HL-60 (cell line): ENCODE measurements at regions not wholly inside any gene's neighbourhood (a gene's known extent, or its start where the extent isn't known, plus 50 kb on each side); places are given as distances from the start of the nearest gene placed in this dataset.

Experiments used
- DNase-seq, 2 experiments: peaks; one replicate each; pipeline ENCODE4 v3.0.0-alpha.2; 2010 to 2020; ENCODE audit warnings: low read depth in 1 of 2, low spot score in 1 of 2
- H3K27ac ChIP-seq: fragments of 250-450 bp; sonication (Bioruptor Pico); replicated peaks from 2 replicates; pipeline ENCODE4 v1.5.1; 2020; ENCODE audit warnings: mild to moderate bottlenecking, moderate library complexity
- H3K27me3 ChIP-seq: fragments of 250-450 bp; sonication (Bioruptor Pico); 2 replicates; pipeline ENCODE4 v1.5.1; 2021; ENCODE audit warnings: mild to moderate bottlenecking, moderate library complexity; ENCODE audit not compliant: insufficient read depth, poor library complexity, severe bottlenecking
- H3K4me3 ChIP-seq: replicated peaks from 2 replicates; pipeline ENCODE4 v1.5.1; 2011; ENCODE audit warnings: mild to moderate bottlenecking, control low read depth, low read length; ENCODE audit not compliant: insufficient read depth
- GABPA ChIP-seq: IDR thresholded peaks from 2 replicates; pipeline ENCODE4 v1.6.1; 2012; ENCODE audit warnings: low read depth
- POLR2AphosphoS5 ChIP-seq: IDR thresholded peaks from 2 replicates; pipeline ENCODE4 v1.6.1; 2012; ENCODE audit warnings: low read depth
- SPI1 ChIP-seq: IDR thresholded peaks from 2 replicates; pipeline ENCODE4 v1.6.1; 2012; ENCODE audit warnings: low read depth, mild to moderate bottlenecking, borderline replicate concordance
- TF ChIP-seq, protein P1 (sequence below): IDR thresholded peaks from one replicate; pipeline ENCODE4 v1.5.1; 2011; ENCODE audit warnings: low read length, control low read depth, inconsistent platforms; ENCODE audit not compliant: insufficient read depth
- TF ChIP-seq, protein P2 (sequence below): IDR thresholded peaks from 2 replicates; pipeline ENCODE4 v1.6.1; 2012; ENCODE audit warnings: low read depth; ENCODE audit not compliant: insufficient replicate concordance

DNA sequence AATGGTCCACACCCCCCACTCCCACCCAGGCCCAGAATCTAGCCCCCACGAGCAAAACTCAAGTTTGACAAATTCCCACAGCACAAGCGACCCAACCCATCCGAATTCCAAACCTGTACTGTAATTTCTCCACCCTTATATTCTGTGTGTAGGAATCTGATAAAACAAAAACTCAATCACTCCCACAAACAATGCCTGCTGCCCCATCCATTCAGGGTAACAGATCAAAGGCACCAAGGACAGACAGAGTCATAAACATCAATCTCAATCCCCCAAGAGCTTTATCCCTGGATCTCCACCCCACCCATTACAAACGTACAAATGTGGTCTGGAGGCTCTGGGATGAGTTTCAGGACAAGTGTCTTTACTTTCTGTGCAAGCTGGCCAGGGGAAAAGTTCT lies 157.8 kb downstream of the AXIN2 start:
- no peak for DNase-seq
- no peak for TF ChIP-seq SPI1
- TF ChIP-seq POLR2AphosphoS5, result no peak
- TF ChIP-seq, protein P1, sequence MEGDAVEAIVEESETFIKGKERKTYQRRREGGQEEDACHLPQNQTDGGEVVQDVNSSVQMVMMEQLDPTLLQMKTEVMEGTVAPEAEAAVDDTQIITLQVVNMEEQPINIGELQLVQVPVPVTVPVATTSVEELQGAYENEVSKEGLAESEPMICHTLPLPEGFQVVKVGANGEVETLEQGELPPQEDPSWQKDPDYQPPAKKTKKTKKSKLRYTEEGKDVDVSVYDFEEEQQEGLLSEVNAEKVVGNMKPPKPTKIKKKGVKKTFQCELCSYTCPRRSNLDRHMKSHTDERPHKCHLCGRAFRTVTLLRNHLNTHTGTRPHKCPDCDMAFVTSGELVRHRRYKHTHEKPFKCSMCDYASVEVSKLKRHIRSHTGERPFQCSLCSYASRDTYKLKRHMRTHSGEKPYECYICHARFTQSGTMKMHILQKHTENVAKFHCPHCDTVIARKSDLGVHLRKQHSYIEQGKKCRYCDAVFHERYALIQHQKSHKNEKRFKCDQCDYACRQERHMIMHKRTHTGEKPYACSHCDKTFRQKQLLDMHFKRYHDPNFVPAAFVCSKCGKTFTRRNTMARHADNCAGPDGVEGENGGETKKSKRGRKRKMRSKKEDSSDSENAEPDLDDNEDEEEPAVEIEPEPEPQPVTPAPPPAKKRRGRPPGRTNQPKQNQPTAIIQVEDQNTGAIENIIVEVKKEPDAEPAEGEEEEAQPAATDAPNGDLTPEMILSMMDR, result no peak
- TF ChIP-seq, protein P2, sequence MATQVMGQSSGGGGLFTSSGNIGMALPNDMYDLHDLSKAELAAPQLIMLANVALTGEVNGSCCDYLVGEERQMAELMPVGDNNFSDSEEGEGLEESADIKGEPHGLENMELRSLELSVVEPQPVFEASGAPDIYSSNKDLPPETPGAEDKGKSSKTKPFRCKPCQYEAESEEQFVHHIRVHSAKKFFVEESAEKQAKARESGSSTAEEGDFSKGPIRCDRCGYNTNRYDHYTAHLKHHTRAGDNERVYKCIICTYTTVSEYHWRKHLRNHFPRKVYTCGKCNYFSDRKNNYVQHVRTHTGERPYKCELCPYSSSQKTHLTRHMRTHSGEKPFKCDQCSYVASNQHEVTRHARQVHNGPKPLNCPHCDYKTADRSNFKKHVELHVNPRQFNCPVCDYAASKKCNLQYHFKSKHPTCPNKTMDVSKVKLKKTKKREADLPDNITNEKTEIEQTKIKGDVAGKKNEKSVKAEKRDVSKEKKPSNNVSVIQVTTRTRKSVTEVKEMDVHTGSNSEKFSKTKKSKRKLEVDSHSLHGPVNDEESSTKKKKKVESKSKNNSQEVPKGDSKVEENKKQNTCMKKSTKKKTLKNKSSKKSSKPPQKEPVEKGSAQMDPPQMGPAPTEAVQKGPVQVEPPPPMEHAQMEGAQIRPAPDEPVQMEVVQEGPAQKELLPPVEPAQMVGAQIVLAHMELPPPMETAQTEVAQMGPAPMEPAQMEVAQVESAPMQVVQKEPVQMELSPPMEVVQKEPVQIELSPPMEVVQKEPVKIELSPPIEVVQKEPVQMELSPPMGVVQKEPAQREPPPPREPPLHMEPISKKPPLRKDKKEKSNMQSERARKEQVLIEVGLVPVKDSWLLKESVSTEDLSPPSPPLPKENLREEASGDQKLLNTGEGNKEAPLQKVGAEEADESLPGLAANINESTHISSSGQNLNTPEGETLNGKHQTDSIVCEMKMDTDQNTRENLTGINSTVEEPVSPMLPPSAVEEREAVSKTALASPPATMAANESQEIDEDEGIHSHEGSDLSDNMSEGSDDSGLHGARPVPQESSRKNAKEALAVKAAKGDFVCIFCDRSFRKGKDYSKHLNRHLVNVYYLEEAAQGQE, result no peak
- TF ChIP-seq GABPA, result no peak
- Histone ChIP-seq H3K27ac (no peak overlapping the region), H3K27me3 (no peaks in the 10 kb centered on the region), H3K4me3 (no peak overlapping the region)

DNA sequence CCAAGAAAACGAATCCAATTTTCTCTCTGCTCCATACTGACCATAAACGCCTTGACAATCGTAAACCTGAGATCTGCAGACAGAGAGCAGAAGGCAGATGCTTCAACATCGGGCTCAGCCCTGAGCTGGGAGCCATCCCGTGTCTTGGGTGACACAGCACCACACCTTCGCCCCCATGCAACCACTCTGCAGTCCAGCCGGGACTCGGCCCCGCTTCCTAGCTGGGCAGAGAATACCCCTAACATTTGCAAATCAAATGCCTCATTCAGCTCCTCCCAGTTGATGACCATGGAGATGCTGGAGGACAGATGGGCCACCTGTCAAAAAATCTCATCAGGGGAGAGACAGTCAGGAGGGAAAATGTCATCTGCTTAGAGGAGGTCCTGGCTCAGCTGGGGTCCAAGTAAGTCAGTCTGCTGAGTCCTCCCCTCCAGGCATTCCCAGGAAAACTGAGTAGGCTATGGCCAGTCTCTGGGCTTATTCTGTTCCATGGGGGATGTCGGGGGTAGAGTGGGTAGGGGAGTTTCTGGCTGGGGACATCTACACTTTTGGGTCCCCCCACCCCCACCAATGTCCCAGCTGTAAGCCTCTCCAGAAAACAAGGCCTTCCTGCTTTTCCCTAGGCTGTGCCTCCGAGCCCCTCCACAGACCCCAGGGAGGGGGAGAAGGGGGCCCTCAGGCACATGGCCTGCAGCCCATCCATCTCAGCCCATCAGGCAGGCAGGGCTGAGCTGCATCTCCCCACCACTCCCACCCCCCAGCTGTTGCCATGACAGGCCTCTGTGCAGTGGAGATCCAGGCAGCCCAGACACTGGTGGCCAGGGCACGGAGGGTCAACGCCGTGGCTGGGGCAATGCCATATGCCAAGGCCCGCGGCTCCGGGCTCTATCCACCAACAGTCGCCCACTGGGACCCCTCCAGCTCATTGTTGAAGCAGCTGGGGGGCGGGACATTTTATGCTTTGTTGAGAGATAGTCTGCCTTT lies 158.6 kb downstream of the AXIN2 start:
- no peak for DNase-seq
- TF ChIP-seq, protein P2, result no peak
- no peak for TF ChIP-seq POLR2AphosphoS5
- TF ChIP-seq SPI1, result no peak
- no peak for TF ChIP-seq GABPA
- TF ChIP-seq, protein P1, result no peak
- Histone ChIP-seq H3K27me3 (no peaks in the 10 kb centered on the region), H3K27ac (no peak overlapping the region), H3K4me3 (no peak overlapping the region)

DNA sequence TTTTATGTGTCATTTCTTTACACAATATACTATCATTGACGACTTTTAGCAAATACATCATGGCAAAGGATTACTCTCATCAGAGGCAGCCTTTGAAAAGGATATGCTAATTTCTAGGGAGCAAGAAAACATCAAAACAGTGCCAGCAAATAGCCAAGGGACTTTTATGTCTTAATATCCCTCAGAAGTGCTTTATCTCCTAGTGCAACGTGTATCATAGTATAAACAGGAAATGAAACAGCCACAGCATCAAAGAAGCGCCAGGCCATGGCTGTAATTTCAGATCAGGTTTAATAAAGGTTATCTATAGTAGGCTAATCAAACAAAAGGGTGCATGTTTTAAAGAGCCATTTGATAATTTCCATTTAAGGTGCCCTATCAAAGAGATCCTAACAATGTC lies 159.9 kb downstream of the AXIN2 start:
- Histone ChIP-seq H3K4me3 (no peak overlapping the region), H3K27ac (no peak overlapping the region), H3K27me3 (no peaks in the 10 kb centered on the region)
- no peak for DNase-seq
- TF ChIP-seq, protein P2, result no peak
